SK-N-SH treated with all-trans-retinoic acid at 6 μM for 48 hours (cell line): ENCODE measurements at regions not wholly inside any gene's neighbourhood (a gene's known extent, or its start where the extent isn't known, plus 50 kb on each side); places are given as distances from the start of the nearest gene placed in this dataset.

Experiments used
- ARNTL ChIP-seq: fragments of 450-650 bp; formaldehyde crosslinking; IDR thresholded peaks from 2 replicates; pipeline ENCODE4 v1.5.0; 2020; ENCODE audit warnings: low read depth, mild to moderate bottlenecking, moderate library complexity, borderline replicate concordance
- GLIS3 ChIP-seq: fragments of 250-450 bp; sonication (Bioruptor Pico); IDR thresholded peaks from 2 replicates; pipeline ENCODE4 v1.5.0; 2020; ENCODE audit warnings: mild to moderate bottlenecking, moderate library complexity
- ISL1 ChIP-seq: fragments of 250-450 bp; sonication (Bioruptor Pico); IDR thresholded peaks from 2 replicates; pipeline ENCODE4 v2.1.2; 2022; ENCODE audit warnings: mild to moderate bottlenecking, moderate library complexity
- ZFP3 ChIP-seq: fragments of 250-450 bp; sonication (Bioruptor Pico); IDR thresholded peaks from 2 replicates; pipeline ENCODE4 v1.5.0; 2020; ENCODE audit warnings: mild to moderate bottlenecking, moderate library complexity
- ZFP30 ChIP-seq: fragments of 450-650 bp; formaldehyde crosslinking; IDR thresholded peaks from 2 replicates; pipeline ENCODE4 v1.5.0; 2022; ENCODE audit warnings: mild to moderate bottlenecking, moderate library complexity
- TF ChIP-seq, protein P1 (sequence below): fragments of 250-450 bp; sonication (Bioruptor Pico); IDR thresholded peaks from 2 replicates; pipeline ENCODE4 v1.8.0; 2021; ENCODE audit warnings: low read depth, mild to moderate bottlenecking, moderate library complexity, borderline replicate concordance
- TF ChIP-seq, protein P2 (sequence below): fragments of 250-450 bp; sonication (Bioruptor Pico); IDR thresholded peaks from 2 replicates; pipeline ENCODE4 v1.8.0; 2020; ENCODE audit warnings: mild to moderate bottlenecking, moderate library complexity, borderline replicate concordance

DNA sequence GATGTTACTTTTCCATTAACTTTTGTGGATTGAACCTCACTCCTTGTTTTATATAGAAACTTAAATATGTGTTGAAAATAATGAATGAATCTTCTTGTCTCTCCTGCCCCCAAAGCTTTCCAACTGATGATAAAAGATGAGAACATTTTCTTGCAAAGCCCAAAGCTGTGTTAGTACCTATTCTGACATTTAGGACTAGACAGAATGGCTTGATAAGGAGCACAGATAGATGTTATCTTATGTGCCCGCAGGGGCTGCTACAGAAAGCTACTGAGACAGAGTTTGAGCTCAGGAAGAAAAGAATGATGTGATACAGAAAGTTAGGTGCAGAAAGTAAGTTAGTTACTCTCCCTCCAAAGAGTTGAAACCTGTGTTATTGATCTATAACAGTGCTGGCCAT is 109.4 kb upstream of the ATP11B start:
- TF ChIP-seq ZFP3 (CRISPR knock-in tag) (no peak), ZFP30 (no peak), ARNTL (CRISPR knock-in tag) (no peak), ISL1 (CRISPR knock-in tag) (no peak), GLIS3 (no peak)
- TF ChIP-seq, protein P1, sequence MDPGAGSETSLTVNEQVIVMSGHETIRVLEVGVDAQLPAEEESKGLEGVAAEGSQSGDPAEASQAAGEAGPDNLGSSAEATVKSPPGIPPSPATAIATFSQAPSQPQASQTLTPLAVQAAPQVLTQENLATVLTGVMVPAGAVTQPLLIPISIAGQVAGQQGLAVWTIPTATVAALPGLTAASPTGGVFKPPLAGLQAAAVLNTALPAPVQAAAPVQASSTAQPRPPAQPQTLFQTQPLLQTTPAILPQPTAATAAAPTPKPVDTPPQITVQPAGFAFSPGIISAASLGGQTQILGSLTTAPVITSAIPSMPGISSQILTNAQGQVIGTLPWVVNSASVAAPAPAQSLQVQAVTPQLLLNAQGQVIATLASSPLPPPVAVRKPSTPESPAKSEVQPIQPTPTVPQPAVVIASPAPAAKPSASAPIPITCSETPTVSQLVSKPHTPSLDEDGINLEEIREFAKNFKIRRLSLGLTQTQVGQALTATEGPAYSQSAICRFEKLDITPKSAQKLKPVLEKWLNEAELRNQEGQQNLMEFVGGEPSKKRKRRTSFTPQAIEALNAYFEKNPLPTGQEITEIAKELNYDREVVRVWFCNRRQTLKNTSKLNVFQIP (CRISPR knock-in tag) = no peak
- TF ChIP-seq, protein P2, sequence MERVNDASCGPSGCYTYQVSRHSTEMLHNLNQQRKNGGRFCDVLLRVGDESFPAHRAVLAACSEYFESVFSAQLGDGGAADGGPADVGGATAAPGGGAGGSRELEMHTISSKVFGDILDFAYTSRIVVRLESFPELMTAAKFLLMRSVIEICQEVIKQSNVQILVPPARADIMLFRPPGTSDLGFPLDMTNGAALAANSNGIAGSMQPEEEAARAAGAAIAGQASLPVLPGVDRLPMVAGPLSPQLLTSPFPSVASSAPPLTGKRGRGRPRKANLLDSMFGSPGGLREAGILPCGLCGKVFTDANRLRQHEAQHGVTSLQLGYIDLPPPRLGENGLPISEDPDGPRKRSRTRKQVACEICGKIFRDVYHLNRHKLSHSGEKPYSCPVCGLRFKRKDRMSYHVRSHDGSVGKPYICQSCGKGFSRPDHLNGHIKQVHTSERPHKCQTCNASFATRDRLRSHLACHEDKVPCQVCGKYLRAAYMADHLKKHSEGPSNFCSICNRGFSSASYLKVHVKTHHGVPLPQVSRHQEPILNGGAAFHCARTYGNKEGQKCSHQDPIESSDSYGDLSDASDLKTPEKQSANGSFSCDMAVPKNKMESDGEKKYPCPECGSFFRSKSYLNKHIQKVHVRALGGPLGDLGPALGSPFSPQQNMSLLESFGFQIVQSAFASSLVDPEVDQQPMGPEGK (CRISPR knock-in tag) = no peak
